Islet precursor cell (in vitro differentiated cells): ENCODE measurements at regions not wholly inside any gene's neighbourhood (a gene's known extent, or its start where the extent isn't known, plus 50 kb on each side); places are given as distances from the start of the nearest gene placed in this dataset.
"Not testable (repeated sequence)": the region's sequence is repeated elsewhere in the genome, so short reads cannot be mapped to it uniquely, and the experiment has no call there.

Experiments
- DNase-seq: peaks from one replicate; pipeline ENCODE4 v3.0.0-alpha.2; 2018

DNA sequence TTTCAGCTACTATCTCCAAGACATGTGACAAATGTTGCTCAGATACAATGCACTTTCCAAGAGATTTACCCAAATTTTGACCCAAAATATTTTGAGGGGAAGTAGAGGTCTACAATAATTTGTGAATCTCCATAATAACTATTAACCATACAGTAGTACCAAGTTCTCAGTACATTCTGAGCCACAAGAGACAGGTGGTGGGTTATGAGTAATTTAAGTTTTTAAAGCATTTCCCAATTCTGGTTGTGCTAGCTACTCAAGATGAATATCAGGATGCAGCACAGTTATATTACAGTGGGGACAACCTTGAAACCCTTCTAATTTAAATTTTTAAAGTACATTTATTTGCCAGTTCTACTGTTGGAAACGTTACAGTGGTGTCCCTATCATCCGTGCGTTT, 92.2 kb upstream of the MITF start:
- DNase-seq = no peak

DNA sequence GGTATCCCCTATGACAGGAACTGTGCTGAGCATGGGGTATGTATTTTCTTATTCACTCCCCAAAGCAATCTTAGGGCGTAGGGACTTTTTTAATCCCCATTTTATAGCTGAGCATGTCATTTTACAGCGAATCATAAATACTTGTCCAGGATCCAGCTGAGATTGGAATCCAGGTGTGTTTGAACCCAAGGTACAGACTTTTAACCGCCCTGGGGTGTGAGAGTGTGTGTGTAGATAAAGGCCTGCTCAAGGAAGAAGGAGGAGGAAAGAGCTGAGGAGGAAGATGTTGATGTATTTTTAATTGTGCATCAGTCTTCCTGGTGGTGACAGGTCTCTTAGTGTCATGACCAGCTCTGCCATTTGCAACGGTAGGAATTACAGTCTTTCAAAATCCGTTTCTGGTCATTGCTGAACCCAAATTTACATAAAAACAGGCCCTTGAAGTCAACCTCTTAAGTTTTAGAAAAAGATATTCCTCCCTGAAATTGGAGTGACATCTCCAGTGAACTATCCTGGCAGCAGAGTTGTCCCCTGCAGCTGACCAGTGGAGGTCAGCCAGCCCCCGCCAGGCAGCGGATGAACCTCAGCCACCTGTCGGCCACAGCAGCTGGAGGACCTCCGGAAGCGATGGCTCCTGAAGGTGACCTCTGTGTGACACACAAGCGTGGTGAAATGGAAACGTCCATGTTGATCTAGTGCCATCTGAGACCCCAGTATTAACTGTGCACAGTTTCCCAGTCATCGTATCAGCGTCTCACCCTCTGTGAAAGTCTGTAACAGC, 92.8 kb upstream of the MITF start:
- no peak for DNase-seq

DNA sequence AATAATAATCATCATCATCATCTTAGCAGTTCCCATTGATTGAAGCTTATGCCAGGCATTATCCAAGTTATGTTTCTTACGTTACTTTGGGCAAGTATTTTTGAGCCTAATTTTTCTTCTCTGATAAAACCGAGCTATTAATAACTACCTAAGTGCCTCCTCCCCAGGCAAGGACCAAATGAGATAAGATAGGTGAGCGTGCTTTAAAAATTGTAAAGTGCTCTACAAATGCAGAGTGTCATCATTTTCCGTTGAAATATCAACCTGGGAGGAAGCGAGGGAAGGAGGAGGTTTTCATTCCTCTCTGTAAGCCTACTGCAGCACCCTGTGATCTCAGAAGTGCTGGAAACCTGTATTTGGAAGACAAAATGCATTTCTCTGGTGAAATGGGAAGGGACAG, 96.7 kb upstream of the MITF start:
- no peak for DNase-seq

DNA sequence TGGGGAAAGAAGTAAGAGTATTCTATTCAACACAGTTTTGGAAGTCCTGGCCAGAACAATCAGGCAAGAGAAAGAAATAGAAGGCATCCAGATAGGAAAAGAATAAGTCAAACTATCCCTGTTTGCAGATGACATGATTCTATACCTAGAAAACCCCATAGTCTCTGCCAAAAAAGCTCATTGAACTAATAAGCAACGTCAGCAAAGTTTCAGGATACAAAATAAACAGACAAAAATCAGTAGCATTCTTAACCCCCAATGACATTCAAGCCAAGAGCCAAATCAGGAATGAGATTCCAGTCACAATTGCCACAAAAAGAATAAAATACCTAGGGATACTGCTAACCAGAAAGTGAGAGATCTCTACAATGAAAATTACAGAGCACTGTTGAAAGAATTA, 99.4 kb upstream of the MITF start:
- no peak for DNase-seq

DNA sequence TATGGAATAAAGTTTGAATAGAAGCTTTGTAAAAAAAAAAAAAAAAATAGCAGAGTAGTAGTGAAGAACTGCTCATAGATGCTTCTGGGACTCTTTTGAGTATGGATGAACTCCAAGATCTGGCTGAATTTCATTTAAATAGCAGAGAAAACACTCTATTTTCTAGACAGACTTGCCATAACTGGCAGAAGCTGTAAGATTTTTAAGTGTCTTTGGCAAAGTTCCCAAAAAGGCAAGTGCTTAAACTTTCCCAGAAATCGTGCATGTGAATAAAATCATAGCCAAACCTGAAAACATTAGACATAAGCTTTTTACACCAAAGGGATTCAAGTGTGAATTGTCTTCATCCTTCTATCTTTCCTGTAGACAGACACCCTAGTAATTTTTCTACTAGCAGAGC, 110.3 kb upstream of the MITF start:
- no peak for DNase-seq

DNA sequence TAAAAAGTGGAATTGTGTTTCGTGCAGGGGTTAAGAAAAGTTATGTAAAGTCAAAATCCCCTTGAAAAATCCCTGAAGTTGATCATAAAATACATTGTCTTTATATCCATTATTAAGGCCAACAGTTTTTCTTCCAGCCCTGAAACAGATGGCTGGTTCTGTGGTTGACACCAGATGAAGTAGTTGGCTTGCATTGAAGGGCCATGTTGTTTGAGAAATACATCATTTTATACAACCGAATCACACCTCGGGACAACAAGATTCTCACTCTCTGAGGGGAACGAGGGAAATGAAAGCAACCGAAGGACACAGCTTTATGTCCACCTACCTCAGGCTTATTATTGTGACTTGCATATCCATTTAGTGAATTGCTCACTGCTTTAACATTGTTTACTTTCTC, 126.0 kb upstream of the MITF start:
- no peak for DNase-seq

DNA sequence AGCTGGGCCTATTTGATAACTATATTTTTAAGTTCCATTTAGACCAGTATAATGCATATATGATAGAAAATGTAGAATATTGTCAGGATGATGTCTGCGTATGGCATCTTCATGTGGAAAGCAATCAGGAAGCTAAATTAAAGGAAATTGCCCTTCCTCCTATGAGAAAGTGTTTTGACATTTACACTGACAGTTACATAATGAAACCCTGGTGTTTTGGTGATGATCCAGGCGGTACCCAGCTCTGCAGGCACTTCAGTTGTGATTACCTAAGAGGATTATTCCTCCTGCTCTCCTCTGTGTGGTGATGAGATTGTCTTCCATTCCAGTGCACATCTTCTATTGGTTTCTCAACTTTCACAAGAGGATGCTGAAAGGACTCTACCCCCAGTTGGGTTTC, 126.5 kb upstream of the MITF start:
- no peak for DNase-seq

DNA sequence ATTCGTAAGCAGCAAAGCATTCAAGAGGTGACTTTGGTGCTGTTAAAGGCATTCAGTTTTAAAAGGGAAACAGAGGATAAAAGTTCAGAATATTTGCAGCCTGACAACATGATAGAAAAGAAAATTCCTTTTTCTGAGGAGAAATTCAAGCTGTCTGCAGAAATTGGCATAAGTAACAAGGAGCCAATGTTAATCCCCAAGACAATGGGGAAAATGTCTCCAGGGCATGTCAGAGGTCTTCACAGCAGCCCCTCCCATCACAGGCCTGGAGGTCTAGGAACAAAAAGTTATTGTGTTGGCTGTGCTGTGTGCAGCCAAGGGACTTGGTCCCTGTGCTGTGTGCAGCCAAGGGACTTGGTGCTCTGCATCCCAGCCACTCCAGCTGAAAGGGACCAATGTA, 129.7 kb upstream of the MITF start:
- not testable (repeated sequence) for DNase-seq

DNA sequence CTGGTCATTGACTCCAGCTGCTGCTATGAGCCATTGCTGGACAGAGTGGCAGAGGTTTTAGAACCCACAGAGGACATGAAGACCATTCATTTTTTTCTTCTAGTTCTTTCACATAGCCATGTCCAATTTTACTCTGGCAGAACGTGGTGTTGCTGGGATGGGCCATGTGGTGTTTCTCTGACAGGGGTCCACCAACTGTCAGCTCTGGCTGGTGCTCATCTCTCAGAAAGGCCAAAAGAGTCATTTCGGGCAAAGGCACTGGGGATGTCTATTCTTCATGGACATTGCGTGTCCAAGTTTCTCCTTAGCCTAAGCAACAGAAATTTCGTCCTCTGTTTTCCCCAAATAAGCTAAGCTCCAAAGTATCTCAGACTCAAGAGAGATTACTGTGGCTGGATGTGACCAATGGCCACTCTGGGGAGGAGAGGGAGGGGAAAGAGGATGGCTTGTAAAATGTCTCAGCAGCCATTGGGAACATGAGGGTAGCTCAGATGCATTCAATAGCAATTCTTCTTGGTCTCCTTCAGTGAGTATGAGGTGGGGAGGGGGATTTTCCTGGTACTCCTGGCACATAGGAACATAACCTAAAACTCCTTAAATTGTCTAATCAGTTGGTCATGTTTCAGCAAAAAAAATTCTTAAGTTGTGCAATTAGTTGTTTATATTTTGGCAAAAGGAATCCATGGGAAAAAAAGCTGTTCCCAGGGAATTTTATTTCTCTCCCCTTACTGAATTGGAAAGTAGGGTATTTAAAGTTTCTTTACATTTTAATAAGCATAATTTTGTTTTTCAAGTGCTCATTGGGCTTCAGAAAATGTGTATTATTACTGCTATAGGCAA, 131.6 kb upstream of the MITF start:
- no peak for DNase-seq

DNA sequence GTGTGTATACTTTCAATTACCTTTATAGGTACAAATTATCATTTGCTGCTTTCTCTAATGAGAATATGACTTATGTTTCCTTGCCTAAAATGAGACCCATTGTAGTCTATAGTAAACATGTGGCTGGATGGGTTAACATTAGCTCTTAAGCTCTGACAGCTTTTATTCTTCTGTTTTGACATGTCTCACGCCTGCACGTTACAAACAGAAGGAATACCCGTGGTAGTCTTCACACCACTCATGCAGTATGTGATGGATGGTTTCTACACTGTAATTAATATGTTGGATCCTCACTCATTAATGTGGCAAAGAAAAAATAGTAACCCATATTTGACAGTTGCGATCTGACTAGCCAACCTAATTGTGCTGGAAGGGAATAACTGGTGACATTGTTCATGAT, 133.4 kb upstream of the MITF start:
- no peak for DNase-seq

DNA sequence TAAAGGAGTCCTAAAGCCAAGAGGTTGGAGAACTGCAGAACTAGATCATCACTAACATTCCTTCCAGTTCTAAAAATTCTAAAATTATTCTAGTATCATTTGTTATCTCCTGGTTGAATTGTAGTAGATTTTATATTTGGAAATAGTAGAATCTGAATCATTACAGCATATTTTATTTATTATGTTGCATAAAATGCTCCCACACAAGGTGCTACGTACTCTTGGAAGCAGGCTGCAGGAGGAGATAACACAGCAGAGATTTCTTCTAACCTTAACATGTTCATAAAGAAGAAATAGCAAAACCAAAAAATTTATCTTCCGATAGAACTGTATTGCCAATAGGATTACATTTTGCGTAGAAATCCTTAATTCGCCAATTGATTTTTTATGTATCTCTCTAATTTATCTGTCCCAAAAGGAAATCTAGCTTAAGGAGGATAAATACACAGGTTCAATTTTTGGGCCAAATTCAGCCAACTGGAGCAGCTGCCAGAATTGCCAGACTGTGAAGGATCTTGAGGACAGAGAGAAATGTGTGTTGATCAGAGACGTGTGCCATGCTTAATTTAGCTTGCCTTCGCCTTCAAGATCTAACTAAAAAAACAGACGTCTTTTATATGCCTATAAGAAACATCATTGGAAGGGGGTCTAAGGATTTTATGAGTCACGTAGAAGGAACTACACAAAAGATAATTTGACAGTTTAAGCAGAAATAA, 134.4 kb upstream of the MITF start:
- no peak for DNase-seq

DNA sequence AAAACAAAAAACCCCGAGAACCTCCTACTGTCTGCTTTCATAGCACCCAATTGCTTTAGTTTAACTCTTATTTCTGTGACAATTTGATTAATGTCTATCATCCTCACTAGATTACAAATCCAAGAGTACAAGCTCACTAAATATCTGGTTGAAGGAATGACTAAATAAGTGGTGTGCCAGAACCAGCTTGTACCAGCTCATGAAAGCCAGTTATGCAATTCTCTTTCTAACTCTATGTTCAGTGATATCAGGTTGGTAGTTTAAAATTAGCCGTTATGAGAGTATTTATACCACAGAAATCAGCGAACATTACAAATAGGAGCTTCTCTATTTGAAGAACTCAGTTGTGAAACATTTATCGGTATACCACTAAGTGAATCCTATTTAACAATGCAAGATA, 137.2 kb upstream of the MITF start:
- DNase-seq = no peak

DNA sequence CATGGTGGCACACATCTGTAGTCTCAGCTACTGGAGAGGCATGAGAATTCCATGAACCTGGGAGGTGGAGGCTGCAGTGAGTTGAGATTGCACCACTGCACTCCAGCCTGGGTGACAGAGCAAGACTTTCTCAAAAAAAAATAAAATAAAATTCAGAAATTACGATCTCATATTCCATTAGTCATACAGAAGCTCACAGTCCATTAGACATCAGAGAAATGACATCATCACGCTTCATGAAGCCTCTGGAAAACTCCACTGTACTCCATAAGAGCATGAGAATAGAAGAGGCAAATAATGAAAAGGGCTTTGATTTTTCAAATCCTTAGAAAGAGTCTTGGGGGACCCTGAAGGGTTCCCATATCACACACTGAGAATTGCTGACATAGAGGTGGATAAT, 145.0 kb upstream of the MITF start:
- no peak for DNase-seq

DNA sequence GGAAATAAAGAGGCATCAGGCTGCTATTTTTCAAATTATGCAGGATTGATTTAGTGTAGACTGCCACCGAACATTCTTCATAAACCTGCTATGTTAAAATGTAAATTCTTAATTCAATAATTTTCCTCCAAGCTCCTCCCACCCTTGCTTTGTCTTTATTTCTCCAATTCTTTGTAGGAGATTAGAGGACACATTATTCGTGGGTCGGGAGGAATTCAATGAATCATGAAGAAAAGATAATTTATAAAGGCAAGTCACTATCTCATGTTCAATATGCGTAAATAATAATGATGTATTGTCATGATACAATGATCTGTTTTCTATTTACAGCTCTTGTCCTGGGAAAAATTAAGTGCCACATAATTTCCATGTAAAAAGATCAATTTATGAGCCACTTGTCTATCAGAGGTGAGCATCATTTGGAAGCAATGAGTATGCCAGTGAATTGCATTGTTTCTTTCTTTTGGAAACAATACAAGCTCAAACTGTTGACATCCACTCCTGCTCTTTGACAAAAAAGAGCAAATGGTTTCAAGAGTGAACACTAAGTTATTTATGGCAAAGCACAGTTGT, 148.0 kb upstream of the MITF start:
- no peak for DNase-seq

DNA sequence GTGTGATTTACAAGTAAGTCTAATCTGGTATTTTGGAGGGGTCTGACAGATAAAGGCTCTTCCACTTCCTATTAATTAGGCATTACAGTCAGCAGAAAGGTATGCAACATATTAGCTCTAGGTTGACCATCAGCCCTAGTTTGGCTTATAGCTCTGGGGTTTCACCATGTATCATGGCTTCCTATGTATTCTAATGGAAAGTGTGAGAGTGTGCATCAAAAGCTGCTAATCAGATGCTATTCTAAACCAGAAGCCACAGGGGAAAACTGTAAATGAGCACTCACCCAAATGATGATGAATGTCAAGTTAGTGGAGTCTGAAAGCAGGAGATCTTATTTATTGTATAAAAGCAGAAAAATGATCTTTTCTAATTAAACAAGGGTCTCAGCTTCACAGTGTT, 149.2 kb upstream of the MITF start:
- DNase-seq = no peak

DNA sequence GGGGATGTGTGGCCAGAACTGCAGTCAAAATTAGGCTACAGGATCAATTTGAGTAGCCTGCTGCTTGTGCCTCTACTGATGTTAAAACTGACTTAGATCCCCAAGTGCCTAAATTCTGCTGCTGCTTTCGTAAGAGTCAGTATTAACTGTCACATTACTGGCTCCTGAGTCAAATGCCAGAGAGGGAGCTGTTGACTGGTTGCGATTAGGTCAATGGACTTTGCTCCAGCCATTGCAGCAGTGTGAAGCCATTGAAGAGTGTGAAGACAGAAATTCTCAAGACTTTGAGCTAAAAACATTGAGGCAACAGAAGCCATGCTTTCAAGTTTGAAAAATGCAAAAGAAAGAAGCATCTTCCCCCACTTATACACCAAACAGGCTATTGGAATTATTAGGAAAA, 151.1 kb upstream of the MITF start:
- no peak for DNase-seq

DNA sequence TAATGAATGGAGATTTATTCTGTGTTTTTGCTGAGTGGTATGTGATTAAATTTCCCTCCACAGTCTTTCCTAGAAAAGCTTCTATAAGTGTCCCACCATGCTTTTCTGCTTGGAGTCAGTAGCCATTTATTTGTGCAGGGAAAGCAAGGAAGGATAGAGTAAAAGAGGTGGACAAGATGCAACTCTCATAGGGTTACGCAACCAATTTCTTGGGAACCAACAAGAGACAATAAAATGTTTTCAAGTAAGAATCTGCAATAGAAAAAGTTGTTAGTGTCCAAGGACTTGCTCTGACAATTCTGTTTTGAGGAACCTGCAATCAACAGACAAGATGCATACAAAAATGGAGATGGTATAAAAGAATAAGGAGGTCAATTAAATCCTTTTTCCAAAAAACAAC, 153.8 kb upstream of the MITF start:
- DNase-seq = no peak

DNA sequence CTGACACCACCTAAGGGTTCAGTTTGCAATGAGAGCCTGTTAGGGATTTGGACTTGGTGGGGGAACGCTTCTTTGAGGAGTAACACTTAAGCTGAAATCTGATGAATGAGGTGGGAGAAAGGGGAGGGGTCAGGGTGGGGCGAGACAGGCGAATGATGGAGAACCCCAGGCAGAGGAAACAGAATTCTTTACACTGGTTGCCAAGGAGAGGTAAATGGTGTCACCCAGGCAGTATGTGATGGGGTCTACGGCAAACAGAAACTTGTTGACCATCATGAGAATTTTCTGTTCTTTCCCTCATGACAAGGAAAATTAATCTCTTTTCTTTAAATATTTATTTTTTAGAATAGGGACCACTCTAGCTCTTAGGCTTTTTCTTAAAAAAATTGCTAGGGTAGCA, 157.2 kb upstream of the MITF start:
- DNase-seq = no peak

DNA sequence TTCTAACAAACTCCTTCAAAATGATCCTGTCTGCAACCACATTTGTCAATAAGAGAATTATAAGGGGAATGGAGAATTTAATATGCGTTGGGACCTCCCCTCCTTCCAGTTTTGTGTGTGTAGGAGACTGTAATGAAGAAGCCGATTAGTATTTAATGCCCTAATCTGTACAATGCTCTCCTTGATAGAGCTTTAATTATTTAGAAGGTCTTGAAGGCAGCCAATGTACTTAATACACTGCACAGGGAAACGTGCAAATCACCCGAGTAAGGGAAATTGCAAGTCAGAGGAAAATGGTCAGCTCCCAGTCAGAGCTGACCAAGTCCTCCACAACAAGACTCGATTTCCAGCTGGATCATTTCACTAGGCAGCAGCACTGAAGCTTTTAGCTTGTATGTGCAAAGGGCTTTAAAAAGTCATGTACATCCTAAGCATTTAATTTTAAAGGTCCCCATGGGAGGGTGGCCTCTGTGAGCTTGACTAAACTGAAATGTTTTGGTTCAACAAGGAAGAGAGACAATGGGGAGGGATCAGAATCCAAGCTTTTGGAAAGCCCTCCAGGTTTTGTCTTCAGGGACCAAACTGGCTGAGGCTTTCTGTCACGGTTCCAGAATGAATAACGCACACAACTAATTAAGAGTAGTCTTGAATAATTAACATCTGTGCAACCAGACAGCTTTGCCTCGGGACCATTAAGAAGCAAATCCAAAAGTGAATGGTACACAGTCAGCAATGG, 159.8 kb upstream of the MITF start:
- no peak for DNase-seq

DNA sequence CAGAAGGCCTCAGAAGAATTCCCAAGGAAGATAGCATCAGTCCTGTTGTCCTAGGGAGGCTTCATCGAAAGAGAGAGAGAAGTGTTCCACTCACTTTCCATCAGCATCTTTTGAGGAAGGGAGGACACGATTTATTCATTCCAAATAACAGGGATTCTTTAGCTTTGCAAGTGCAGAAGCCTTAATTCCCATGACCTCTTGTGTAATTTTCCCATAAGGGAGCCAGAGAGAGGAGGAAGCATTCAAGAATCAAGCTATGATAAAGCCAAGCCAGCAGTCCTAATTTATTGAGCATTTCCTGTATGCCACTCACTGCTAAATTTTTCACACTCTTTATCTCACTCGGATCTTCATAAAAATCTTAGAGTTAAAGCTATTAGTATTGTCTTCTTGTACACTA, 169.7 kb upstream of the MITF start:
- DNase-seq = no peak

DNA sequence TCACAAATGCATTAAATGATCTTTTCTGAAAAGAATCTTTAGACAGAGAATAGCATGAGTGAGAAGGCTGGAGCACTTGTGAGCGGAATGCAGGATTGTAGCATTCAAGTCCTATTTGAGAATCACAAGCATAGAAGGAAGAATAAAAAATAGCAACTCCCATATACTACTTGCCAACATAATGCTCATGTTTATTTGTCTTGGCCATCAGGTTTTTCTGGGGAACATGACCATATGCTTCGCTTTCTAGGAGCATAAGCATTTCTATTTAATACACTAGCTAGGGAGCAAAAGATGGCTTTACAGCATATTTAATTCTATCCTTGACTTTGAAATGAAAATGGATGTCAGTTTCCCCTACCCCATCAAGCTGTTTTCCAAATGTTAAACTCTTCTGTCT, 170.3 kb upstream of the MITF start:
- DNase-seq = no peak

DNA sequence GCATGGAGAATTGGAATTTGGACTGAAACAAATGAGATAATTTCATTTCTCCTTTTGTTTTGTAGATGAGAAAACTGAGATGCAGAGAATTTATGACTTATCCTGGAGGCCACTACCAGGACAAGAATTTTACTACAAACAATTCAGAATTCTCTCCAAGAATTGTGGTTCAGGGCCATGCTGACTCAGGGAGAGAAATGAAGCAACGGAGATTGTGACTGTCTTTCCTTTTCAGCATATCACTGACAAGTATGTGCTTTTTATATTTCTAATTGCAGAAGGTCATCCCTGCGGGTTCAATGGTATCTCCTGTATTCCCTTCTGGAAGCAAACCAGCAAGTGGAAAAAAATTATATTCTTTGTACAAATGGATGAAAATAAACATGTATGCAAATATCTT, 170.8 kb upstream of the MITF start:
- no peak for DNase-seq

DNA sequence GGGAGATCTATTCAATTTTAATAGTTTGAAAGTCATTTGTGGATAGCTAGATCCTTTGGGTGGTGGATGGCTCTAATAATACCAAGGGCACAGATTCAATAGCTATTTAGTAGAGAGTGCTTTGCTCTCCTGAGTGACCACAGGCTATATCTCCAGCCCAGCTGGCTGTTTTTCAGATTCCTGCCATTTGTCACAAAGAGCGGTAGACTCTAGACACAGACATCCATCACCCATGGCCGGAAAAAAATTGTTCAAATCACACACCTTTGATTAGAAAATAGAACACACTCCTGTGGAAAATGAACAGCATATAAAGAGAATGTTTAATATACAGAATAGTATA, 171.6 kb upstream of the MITF start:
- no peak for DNase-seq
